Body of pancreas (tissue), 4 donors: ENCODE measurements at regions not wholly inside any gene's neighbourhood (a gene's known extent, or its start where the extent isn't known, plus 50 kb on each side); places are given as distances from the start of the nearest gene placed in this dataset.

Experiments
- ATAC-seq: fragments of 150-250 bp; one replicate; pipeline ENCODE4 v1.9.1; 2016
- DNase-seq, 4 donors: peaks; one replicate each; pipeline ENCODE4 v3.0.0-alpha.2; 2019
- H3K27ac ChIP-seq, 4 donors: fragments of 200-600 bp; sonication (generic); 1 replicate in 3 of 4; 2 replicates in 1 of 4; pipeline versions ENCODE4 v1.5.1 to v1.6.1; 2016 to 2019; ENCODE audit warnings: mild to moderate bottlenecking in 1 of 4, mixed read lengths in 1 of 4, moderate library complexity in 1 of 4
- H3K27me3 ChIP-seq, 2 donors: fragments of 200-600 bp; sonication (generic); one replicate each; pipeline ENCODE4 v1.6.0; 2016; ENCODE audit warnings: mild to moderate bottlenecking in 1 of 2
- H3K36me3 ChIP-seq, 2 donors: fragments of 200-600 bp; sonication (generic); replicated peaks in 1 of 2; 2 replicates each; pipeline ENCODE4 v1.5.1; 2016; ENCODE audit warnings: low read depth in 2 of 2; ENCODE audit not compliant: insufficient read depth in 1 of 2
- H3K4me1 ChIP-seq: fragments of 200-600 bp; sonication (generic); one replicate; pipeline ENCODE4 v1.6.0; 2016
- H3K4me3 ChIP-seq, 2 donors: fragments of 200-600 bp; sonication (generic); 1 replicate in 1 of 2; 2 replicates in 1 of 2; pipeline ENCODE4 v1.5.1; 2016 to 2019
- H3K9me3 ChIP-seq, 3 donors: fragments of 200-600 bp; sonication (generic); 1 replicate in 2 of 3; 2 replicates in 1 of 3; pipeline ENCODE4 v1.5.1; 2016
- CTCF ChIP-seq, 7 experiments: fragments of 450-650 bp in 4 of 7; fragments of 200-600 bp in 3 of 7; sonication (generic) in 3 of 7; IDR thresholded peaks; one replicate each; pipeline ENCODE4 v1.5.1; 2016 to 2019; ENCODE audit warnings: antibody characterized with exemption in 7 of 7
- POLR2A ChIP-seq, 3 donors: fragments of 450-650 bp; IDR thresholded peaks; one replicate each; pipeline ENCODE4 v1.6.1; 2016; ENCODE audit warnings: antibody characterized with exemption in 3 of 3, mild to moderate bottlenecking in 2 of 3
- WGBS, 2 donors: methylation state at CpG; one replicate each; pipeline ENCODE4 v1.1.5; 2017; 5-methylcytosine and 5-hydroxymethylcytosine counted together
- intact Hi-C: fragments of 100-400 bp; cut with DNase I; formaldehyde crosslinking; loops from one replicate; pipeline ENCODE4 v1.15.1; 2023

GRCh38 chr6:2512802-2513201 is 237.9 kb downstream of the MYLK4 start:
- Histone ChIP-seq H3K9me3 (no peaks in the 10 kb centered on the region), H3K4me3 (no peak overlapping the region), H3K36me3 (no peaks in the 10 kb centered on the region), H3K27me3 (no peaks in the 10 kb centered on the region), H3K27ac (no peak overlapping the region), H3K4me1 (peaks cover 7% of the 10 kb centered on the region)
- TF ChIP-seq CTCF (IDR thresholded peaks at IDR 0.05) (no peak), POLR2A (IDR thresholded peaks at IDR 0.05) (no peak)
- intact Hi-C loops, result no loop called here
- no peak for DNase-seq
- 71 to 75% methylated on average over 5 of the region's 5 CpGs for WGBS, 2 donors
- ATAC-seq, result no peak

GRCh38 chr6:2510316-2510715 is 240.4 kb downstream of the MYLK4 start:
- 75 to 77% methylated on average over 12 to 13 of the region's 13 CpGs for WGBS, 2 donors

GRCh38 chr6:2509711-2510110 is 241.0 kb downstream of the MYLK4 start:
- no peaks in the 10 kb centered on the region for H3K36me3 ChIP-seq
- ATAC-seq (no peak), DNase-seq (no peak)
- WGBS, 2 donors, result 84 to 86% methylated on average over 16 of the region's 16 CpGs
- intact Hi-C loops, result no loop called here
- H3K4me1 ChIP-seq, result no peaks in the 10 kb centered on the region
- H3K27me3 ChIP-seq, result no peaks in the 10 kb centered on the region
- no peak overlapping the region for H3K27ac ChIP-seq
- no peak overlapping the region for H3K4me3 ChIP-seq
- H3K9me3 ChIP-seq, result no peaks in the 10 kb centered on the region
- TF ChIP-seq CTCF (IDR thresholded peaks at IDR 0.05) (no peak), POLR2A (IDR thresholded peaks at IDR 0.05) (no peak)

More at GRCh38 chr6:2510316-2510715, 240.4 kb downstream of the MYLK4 start:
- DNase-seq (no peak), ATAC-seq (no peak)
- no peaks in the 10 kb centered on the region for H3K36me3 ChIP-seq
- TF ChIP-seq POLR2A (IDR thresholded peaks at IDR 0.05) (no peak), CTCF (IDR thresholded peaks at IDR 0.05) (no peak)
- intact Hi-C loops, result no loop called here
- no peak overlapping the region for H3K27ac ChIP-seq
- no peaks in the 10 kb centered on the region for H3K9me3 ChIP-seq
- H3K27me3 ChIP-seq, result no peaks in the 10 kb centered on the region
- no peak overlapping the region for H3K4me3 ChIP-seq
- peaks cover 5% of the 10 kb centered on the region for H3K4me1 ChIP-seq

GRCh38 chr6:2508071-2508470 is 242.7 kb downstream of the MYLK4 start:
- 56 to 83% methylated on average over 3 of the region's 3 CpGs for WGBS, 2 donors
- ATAC-seq (no peak), DNase-seq (no peak)

More at GRCh38 chr6:2508071-2508470, 242.7 kb downstream of the MYLK4 start:
- Histone ChIP-seq H3K27ac (no peak overlapping the region), H3K36me3 (no peaks in the 10 kb centered on the region), H3K4me1 (no peaks in the 10 kb centered on the region), H3K4me3 (no peak overlapping the region), H3K27me3 (no peaks in the 10 kb centered on the region), H3K9me3 (no peaks in the 10 kb centered on the region)
- no peak for TF ChIP-seq CTCF (IDR thresholded peaks at IDR 0.05)
- intact Hi-C loops, result no loop called here
